ENCODE measurements at regions not wholly inside any gene's neighbourhood (a gene's known extent, or its start where the extent isn't known, plus 50 kb on each side); places are given as distances from the start of the nearest gene placed in this dataset.

DNA sequence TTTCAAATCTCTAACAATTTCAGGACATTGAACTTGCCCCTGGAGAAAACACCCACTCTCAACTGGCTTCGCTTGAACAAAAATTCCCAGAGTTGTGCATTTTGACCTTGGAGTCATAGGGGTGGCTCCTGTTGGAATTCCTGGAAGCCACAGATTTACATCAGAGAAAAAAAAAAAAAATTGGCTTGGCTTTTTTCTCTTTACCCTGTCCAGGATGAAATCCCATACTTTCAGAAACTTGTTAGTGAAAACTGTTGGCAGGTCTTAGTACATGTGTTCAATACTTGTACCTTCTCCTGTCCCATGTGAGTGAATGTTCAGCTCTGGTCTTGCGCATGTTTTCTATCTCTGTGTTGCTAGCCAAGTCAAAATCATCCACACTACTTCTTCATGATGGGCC is 228.8 kb downstream of the TGFB2 start:
- DNase-seq (ENCODE audit: low spot score), result no peak
- no peak for ATAC-seq

DNA sequence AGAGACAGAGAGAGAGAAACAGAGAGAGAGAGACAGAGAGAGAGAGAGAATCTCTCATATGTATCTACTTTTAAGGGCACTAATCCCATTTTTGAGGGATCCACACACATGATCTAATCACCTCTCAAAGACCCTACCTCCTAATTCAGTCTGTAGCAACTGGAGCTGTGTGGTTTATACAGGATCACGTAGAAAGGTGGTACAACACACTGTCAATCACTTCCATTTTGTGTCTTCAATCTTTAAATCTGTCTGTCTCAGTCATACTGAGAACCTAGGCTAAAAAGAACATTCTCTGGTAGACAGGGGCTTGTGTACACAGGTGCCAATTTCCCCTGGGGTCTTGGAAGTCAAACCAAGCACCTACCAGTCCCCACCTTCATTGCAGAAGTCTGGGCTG is 229.9 kb downstream of the TGFB2 start:
- ATAC-seq, result no peak
- DNase-seq (ENCODE audit: low spot score), result no peak

DNA sequence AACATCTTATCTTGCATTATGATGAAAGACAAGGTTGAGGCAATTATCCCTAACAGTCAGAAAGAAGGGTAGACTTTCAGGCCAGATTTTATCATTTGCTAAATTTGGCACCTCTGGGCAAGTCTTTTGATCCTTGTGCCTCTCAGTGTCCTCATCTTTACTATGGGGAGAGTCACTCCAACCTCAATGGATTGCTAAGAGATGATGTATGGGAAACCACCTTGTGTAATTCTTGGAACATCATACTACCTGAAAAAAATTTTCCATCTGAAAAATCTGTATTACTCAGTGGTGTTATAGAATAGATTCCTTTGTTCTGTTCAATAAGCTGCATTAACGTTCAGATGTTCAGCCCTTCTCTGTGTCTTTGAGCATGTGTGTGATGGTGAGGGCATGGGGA is 230.7 kb downstream of the TGFB2 start:
- ATAC-seq (no peak), DNase-seq (ENCODE audit: low spot score) (no peak)

DNA sequence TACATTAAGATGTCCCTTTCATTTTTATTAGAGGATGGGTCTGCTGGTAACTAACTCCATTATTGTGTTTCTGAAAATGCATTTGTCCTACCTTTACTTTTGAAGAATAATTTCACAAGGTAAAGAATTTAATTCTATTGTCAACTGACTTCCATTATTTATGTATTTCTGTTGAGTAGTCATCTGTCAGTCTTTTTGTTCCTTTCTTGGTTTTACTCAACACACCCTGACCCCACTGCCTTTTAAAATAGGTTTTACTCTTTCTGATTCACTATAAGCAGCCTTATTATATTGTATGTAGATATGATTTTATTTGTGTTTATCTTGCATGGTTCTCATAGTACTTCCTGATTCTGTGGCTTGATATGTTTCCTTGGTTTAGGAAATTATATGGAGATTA is 237.5 kb downstream of the TGFB2 start:
- DNase-seq (ENCODE audit: low spot score) (no peak), ATAC-seq (no peak)

DNA sequence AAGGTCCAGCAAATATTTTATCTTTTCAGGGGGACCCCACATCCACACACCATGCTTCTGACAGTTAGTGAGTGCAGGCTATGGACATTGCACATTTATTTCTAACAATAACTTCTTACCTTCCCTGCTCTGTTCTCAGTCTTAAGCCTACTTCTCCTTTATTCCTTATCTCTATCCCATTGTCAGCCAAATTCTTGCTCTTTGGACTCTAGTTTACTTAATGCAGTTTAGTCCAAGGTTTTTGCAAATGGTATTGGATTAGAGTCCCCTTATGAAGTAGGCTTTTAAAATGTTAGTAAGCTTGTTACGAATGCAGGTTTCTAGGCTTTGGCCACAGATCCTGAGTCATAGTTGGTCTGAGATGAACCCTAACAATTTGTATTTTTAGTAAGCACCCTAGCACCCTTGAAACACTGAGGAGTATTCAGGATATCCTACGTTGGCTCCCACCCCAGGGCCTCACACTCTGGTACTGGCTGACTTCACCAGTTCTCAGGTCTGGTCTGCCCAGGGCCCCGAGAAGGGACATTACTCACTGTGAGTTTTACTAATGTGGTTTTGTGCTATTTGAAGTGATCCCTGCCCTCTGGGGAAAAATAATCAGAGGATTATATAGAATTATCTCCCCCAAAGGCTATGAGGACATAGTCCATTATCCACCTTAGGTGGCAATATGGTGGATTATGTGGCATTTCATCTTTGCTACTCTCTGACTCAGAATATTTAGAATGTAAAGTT is 239.5 kb downstream of the TGFB2 start:
- no peak for ATAC-seq

DNA sequence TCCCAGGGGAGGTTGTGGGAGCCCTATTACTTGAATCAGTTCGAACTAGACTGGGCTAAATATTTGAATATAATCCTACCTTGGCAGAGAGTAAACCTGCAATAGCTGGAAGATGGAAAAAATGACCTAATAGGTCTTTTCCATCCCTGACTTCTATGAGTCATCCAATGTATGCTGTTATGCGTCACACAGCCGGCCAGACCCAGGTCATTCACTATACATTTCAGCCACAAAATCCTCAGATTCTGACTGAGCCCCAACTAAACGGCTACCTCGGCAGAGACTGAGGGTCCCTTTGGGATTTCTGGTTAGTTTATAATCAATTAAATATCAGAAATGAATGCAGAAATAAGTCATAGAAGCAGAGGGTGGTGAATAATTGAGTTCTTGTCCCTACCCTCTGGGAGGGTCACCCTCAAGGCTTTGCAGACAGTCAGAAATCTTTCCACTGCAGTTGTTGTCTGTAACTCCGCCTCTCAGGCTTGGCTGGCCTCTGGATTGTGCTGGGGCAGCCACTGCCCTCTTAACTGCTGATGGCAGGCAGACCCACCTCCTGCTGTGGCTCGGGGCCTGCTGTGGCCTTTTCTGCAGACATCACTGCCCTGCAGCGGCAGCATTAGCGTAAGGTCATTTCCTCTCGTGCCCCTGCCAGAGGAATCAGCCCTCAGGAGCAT is 240.5 kb downstream of the TGFB2 start:
- ATAC-seq (no peak), DNase-seq (ENCODE audit: low spot score) (no peak)

More for the DNA sequence above, 239.5 kb downstream of the TGFB2 start:
- DNase-seq (ENCODE audit: low spot score), result no peak

DNA sequence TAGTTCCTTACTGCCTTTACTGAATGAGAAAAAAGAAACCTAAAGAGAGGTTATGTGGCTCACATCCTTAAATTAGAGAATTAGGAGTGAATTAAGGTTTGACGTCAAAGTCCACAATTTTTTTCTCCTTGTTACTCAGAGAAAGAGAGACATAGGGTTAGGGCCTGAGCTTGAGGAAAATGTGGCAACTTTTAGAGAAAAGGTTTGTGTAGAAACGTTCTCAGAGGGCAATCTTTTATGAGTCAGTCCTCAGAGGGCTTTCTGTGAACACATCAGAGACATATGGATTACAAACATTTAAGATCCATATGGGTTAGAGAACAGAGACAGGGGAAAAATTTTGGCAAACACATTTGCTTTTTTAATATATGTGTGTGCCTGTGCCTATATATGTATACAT is 242.8 kb downstream of the TGFB2 start:
- DNase-seq (ENCODE audit: low spot score), result no peak
- no peak for ATAC-seq

DNA sequence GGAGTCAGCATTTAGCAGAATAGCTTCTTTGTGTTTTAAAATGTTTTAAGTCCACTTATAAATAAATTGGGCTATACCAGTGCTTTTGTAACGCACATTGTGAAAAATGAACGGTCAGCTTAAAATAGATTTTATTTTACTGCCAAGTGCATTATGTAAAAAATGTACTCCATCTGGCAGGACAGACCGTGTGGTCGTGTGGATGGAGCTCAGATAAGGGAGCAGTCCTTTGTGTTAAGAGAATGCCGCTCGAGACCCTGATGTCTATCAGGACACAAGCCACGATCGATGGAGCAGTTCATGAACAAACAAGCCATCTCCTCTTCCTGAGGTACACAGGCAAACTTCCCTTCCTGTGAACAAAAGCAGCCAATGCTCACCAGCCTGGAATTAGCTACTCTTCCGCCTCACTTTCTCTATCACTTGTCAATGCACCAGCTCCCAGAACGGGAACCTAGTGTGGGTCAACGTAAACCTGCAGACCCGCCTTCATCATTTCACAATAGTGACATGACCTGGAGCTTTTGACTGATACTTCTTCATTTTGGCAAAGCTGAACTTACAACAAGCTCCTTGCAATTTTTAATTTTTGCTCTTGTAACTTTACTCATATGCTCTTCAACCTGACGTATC is 243.5 kb downstream of the TGFB2 start:
- peak; percentile 13 for ATAC-seq
- DNase-seq (ENCODE audit: low spot score), result no peak

DNA sequence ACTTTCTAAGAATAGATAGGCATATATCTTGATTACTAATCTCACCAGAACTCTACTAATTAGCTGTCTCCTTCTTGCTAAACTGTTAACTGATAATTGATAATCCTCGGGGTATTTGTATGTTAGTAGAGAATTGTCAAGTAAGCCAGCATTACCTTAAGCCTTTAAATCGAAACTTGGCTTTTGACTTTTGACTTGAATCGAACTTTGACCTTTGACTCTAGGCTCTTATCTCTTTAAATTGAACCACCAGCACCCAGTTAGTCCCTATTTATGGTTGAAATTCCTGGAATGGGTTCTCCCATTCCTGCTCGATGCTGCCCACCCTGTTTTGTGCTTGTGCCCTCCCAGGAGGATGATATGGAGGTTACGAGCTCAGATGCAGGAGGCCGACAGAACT is 244.4 kb downstream of the TGFB2 start:
- DNase-seq (ENCODE audit: low spot score), result no peak
- ATAC-seq, result no peak

DNA sequence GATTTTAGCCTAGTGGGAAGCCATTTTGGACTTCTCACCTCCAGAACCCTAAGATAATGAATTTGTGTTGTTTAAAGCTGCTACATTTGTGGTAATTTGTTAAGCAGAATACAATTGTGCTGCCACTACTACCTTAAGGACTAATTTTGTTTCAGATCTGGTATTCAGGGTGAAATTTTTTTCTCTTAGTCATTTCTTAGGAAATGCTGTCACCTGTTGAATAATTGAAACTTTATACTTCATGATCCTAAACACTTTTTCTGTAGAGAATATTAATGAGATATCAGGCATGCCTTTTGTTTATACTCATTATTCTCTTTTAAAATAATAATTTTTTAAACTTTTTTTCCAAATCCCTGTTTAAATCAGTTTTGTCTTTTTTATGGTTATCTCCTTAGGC is 246.8 kb downstream of the TGFB2 start:
- DNase-seq (ENCODE audit: low spot score) (no peak), ATAC-seq (no peak)

DNA sequence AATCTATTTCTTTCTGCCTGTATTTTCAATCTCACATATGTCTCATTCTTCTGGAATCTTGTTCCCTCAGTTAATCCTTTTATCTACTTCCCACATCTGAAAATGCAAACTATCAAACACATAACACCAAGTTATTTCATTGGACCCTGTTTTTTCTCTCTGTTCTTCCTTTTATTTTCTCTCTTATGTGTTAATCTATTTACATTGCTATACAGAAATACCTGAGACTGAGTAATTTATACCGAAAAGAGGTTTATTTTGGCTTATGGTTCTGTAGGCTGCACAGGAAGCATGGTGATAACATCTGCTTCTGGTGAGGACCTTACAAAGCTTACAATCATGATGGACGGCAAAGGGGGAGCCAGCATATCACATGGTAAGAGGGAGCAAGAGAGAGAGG is 247.6 kb downstream of the TGFB2 start:
- ATAC-seq (no peak), DNase-seq (ENCODE audit: low spot score) (no peak)

DNA sequence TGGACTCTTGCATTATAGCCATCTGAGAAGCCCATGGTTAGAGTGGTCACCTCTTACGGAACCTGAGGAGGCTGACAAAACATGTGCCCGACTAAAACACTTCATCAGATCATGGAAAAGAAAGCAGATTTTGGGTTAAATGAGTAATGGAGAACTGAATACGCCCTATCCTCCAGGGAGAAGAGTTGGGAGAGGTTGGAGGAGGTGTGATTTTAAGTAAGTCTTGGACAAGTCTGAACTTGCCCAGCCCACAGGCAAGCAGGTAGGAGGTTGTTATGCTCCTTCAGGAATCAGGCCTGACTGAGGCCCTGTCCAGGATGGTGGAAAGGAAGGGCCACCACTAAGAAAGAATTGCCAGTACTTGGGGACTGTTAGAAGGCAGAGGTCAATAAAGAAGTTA is 255.8 kb downstream of the TGFB2 start:
- ATAC-seq (no peak), DNase-seq (ENCODE audit: low spot score) (no peak)

DNA sequence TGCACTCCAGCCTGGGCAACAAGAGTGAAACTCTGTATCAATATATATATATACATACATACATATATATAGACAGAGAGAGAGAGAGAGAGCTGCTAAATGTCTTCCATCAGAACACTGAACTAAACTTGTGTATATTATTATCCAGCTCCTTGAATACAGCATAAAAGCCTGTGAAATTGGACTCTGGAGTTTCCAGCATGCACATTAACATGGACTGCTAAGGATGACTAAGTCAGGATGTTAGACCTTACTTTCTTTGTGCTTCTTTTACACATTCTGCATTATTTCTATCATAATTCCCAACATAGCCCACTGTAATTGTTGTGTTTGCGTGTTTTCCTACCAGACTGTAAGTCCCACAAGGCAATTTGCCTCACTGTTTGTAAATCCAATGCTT is 259.1 kb downstream of the TGFB2 start:
- ATAC-seq (no peak), DNase-seq (ENCODE audit: low spot score) (no peak)

DNA sequence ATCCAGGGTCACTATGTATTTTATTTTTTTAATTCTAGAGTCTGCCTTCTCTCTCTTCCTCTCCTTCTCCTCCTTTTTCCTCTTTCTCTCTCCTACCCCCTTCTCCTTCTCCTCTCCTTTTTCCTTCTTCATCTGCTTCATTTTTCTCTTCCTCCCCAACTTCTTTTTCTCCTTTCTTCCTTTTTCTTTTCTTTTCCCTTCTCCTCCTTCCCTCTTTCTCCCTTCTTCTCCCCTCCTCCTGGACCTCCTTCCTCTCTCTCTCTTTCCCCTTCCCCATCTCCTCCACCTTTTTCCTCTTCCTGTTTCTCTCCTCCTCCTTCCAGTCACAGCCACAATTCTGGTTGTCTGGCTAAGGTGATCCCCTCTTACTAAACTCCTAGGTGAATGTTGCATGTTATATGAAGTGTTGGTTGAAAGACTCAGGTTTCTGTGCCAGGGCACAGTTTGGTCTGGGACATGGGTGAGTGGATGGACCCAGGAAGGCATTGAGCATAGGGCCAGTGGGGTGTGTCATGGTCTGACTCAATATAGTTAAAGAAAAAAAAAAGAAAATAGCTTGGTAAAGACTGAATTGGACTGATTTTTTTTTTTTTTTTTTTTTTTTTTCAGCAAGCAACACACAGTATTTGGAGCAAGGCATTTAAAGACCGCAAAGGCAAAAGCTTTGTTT is 266.9 kb downstream of the TGFB2 start:
- DNase-seq (ENCODE audit: low spot score) (no peak), ATAC-seq (no peak)

DNA sequence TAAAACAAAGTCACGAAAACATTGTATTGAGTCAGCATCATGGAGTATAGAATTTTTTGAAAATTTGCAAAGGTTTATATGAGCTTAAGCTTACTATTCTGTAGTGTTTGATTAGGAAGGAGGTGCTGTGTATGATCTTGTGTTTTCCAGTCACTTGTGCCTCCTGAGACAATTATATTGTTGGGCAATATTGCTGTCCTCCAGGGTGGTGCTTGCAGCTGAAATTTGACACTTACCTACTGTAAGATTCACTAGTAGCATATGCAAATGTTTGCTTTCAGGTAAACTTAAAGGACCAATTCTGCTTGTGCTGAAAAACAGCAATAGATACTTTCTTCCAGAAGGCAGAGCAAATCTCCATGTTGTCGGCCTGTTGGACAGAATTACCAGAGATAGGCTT is 268.0 kb downstream of the TGFB2 start:
- ATAC-seq (no peak), DNase-seq (ENCODE audit: low spot score) (no peak)

DNA sequence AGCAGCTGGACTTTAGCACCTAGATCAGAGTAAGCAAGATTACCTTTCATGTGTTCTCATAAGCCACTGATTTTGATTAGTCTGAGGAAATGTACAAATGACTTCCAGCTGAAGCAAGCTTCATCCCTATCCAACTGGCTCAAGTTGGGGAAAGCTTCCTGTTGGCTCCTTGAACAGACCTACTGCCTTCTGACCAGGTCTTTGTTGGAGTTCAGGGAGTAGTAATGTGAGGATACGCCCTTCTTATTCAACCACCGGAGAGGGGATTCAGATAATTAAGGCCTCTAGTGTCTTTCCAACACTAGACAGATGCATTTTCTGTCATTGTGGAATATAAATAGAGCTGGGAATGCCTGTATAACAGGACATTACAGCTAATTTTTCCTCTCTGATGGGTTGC is 268.9 kb downstream of the TGFB2 start:
- DNase-seq (ENCODE audit: low spot score) (no peak), ATAC-seq (no peak)

DNA sequence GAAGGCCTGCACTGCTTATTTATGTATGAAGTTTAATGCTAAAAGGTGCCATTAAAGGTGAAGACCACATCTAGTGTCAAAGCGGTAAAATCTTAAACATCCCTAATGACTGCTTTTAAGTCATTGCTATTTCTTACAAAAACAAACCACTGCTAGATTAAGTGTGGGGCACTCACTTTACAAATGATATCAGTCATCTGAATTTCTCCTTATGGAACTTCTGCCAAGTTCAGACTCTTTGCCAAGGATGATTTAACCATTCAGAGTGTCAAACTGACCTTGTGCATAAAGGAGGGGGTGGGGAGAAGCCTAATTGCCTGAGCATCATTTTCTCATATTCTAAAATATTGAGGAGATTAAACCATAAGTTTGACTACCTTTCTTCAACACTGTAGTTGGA is 271.5 kb downstream of the TGFB2 start:
- no peak for ATAC-seq
- no peak for DNase-seq (ENCODE audit: low spot score)

DNA sequence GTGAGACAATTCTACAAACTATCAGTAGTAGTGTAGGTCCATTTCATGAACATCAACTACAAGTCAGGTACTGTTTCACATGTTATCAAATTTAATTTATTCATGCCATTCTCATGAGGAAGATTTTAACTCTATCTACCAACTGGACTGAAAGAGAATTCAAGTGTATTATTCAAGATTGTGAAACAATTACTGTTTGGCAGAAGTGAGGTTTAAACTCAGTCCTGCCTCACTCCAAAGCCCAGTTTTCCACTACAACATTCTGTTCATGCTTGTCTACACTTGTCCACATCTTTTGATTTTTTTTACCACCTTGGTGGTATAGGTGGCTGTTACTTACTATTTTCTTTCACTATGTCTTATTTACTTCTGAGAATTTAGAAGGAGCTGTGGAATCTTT is 272.9 kb downstream of the TGFB2 start:
- ATAC-seq (no peak), DNase-seq (ENCODE audit: low spot score) (no peak)

DNA sequence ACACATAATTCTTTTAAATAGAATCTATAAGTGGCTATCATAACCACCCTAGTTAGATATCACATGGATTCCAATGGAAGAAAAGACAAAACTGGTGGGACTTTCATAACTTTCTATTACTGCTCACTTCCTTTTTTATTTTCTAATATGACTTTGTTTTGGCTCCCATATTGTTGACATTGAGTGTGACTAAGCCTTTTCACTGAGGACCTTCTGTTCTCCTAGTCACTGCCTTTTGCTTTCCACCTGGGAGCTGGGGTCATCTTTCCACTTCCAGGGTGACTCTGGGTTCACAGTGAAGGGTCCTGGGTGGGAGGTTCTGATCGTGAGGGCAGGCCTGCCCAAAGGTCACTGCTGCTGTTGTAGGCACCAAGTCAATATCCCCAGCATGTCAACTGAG is 275.8 kb downstream of the TGFB2 start:
- ATAC-seq, result no peak

DNA sequence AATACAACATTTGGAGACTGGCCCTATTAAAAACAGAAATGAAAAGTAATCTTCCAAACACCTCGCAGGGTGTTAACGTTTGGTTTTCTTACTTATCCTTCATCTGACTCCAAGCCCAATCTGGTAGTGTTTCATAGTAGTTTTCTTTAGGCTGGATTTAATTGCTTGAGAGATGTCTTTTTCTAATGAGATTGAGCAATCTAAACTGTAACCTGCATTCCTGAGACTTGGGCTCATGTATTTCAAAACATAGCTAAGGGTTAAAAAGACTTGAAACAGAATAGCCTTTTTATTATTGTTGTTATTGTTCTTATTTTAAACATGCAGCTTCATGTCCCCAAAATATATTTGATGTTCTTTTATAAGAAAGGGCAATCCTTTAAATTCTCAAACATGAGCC is 278.9 kb downstream of the TGFB2 start:
- ATAC-seq, result no peak
- DNase-seq (ENCODE audit: low spot score), result no peak

More for the DNA sequence above, 275.8 kb downstream of the TGFB2 start:
- no peak for DNase-seq (ENCODE audit: low spot score)

DNA sequence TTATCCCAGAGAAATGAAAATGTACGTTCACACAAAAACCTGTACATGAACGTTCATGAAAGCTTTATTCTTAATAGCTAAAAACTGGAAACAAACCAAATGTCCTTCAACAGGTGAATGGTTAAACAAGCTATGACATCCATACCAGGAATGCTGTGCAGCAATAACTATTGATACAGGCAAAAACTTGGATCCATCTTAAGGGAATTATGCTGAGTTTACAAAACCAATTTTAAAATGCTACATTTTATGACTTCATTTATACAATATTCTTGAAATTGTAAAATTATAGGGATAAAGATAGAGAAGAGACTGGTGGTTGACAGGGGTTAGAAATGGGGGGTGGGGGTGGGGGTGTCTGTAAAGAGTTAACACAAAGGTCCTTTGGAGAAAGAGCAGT is 280.3 kb downstream of the TGFB2 start:
- DNase-seq (ENCODE audit: low spot score) (no peak), ATAC-seq (no peak)

Measured in left lobe of liver (tissue), 2 donors.